ENCODE measurements at regions not wholly inside any gene's neighbourhood (a gene's known extent, or its start where the extent isn't known, plus 50 kb on each side); places are given as distances from the start of the nearest gene placed in this dataset.
A peak's percentile ranks its signal among the peaks of the same experiment; 100 is the strongest.

DNA sequence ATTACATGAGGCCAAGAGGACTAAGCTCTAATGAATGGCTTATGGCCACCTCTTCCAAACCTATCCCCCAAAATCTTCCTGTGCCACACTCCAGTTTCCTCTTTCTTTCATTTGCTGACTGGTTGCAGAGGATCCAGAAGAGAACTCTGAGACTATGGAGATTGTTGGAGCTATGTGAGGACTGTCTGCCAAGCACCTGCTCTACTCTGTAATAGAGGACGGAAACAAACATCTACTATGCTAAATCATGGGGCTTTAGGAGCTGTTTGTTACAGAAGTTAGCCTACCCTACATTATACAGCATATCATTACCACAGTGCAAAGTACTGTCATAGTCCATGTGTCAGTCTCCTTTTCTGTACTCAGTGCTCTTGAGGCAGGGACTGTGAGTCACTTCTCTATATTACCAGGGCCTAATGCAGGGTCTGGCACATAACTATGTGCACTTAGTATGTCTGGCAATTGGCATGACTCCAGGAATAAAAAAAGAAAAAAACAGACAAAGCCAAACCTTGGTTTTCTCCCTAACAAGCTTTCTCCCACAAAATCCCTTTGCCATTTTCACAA, 95.1 kb downstream of the RPAP3 start:
- no peak for DNase-seq

DNA sequence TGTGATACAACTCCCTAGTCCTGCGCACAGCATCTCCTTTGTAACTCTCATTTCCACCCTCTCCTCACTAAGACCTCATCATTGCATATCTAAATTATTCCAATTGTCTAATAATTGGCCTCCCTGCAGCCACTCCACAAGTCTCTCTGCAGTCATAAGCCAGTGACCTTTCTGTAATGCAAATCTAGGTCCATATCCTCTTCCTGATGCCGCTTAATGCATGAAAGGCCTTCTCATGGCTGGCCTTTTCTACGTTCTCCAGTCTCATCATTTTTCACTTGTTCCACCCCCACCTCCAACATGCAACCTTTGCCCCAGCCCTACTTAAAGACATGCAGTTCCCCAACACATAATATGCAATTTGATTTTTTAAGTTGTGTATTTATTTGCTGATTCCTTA, 96.0 kb downstream of the RPAP3 start:
- DNase-seq: no peak

DNA sequence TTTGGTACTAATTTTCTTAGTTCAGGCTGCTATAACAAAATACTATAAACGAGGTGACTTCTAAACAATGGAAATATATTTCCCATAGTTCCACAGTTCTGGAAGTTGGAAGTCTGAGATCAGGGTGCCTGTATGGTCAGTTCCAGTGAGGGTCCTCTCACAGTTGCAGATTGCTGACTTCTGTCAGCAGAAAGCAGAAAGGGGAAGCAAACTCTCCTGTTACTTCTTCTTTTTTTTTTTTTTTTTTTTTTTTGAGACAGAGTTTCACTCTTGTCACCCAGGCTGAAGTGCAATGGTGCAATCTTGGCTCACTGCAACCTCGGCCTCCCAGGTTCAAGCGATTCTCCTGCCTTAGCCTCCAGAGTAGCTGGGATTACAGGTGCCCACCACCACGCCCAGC, 97.2 kb downstream of the RPAP3 start:
- peak; percentile 84 for DNase-seq

DNA sequence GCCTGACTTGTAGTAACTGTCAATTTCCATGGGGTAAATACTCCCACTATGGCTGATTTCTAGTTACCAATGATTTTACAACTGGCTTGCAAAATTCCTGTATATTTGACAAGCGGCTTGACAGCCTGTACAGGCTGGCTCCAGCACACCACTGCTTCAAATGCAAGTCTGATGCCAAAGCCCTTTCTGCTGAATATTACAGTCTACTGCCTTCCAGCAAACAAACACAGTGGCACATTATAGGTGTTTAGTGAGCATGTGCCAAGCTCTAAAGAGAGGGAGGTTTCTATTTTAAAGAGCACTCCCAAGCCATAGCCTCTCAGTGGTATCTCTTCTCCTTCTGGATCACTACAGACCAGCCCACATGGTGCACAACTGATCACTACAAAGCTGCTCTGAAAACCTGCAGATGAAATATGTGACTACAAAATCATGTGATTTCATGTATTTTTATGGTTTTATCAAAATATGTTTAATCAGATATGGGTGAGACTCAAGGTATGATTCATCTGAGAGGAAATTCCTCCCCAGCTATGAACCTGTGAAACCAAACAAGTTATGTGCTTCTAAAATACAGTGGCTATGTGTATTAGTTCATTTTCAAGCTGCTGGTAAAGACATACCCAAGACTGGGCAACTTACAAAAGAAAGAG, 101.5 kb downstream of the RPAP3 start:
- no peak for DNase-seq

DNA sequence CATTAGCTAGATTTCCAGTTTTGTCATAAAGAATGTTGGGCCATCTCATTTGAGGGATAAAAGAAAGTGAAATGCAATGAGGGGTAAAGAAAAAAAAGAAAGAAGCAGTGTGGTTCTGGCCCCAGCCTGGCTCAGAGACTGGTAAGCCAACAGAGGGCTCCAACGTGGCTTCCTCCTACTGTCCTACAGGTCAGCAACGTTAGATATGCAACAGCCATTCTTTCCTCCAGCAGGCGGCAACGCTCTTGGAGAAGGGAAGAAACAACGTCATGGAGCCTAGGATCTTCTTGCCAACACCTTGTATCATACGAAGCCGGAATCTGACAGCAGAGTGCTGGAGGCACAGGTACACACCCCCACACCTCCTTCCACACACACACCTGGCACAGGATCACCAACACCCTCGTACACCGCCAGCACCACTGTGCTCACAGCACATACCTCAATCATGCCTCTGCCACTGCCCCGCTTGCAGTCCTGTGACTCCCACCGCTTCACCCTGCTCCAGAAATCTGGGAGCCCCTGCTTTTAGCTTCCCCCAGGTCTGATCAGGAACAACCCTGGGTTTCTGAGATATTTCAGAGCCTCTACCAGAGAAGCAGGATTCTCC, 102.8 kb downstream of the RPAP3 start:
- no peak for DNase-seq

DNA sequence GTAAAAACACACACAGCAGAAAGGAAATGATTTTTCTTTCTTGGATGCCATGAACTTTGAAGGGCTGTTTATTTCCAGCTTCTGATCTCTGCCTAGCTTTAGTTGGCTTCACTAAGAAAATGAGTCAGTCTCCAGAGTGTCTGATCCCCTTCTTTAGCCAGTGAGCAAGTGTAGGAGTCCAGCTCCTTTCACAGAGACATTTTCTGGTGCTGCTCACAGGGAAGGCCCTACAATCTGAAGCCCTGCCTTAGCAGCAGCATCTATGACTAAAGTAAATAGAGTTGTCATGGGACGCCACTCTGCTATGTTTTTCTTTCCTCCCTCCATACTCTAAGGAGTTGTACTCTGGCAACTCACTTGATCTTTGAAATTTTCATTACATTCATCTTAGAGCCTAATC, 103.5 kb downstream of the RPAP3 start:
- DNase-seq: no peak

DNA sequence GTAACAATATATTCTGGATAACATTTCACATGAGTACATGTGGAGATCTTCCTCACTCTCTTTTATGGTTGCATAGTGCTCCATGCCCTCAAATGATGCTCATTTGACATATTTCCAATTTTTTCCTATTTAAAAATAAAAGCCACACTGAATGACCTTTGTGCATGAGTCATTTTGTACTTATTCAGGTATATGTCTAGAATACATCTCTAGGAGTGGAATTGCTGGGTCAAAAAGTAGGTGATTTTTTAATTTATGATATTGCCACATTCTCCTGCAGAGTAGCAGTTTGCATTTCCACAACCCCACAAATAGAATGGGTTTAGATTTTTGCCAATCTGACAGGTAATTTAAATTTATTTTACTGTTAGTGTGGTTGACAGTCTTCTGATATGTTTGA, 104.8 kb downstream of the RPAP3 start:
- no peak for DNase-seq

DNA sequence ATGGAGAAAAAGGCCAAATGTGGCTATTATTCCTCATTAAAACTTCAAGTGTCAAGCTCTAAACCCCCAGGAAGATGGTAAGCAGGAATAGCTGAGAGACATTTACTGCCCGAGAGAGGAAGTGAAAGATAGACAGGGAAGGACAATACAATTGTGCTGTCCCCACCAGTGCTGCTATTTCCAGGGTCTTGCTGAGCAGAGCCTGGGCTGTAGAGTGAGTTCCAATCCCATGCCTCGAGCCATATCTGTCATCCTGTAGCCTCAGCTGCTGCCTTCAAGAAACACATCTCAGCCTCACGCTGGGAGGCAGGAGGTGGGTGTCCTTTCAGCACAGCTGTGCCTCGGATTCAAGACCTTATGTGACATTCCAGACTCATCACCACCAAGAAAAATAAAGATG, 114.0 kb downstream of the RPAP3 start:
- DNase-seq: no peak

DNA sequence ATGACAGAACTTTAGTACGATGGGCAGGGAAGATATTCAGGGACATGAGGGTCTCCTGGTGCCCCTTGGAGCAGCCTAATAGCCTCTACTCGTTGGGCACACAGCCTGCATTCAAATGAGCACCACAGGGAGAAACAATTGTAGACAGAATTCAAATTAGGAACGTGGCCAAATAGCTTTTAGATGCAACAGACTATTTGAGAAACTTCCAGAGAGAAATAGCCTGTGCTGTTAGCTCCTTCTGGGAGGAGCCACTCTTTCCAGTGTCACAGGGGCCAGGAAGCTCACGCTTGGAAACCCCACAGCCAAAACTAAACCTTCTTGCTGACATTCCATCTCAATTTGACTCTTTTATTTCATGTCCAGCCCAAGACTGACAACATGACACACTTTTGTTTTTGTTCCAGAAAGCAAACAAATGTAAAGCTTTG, 114.5 kb downstream of the RPAP3 start:
- no peak for DNase-seq

DNA sequence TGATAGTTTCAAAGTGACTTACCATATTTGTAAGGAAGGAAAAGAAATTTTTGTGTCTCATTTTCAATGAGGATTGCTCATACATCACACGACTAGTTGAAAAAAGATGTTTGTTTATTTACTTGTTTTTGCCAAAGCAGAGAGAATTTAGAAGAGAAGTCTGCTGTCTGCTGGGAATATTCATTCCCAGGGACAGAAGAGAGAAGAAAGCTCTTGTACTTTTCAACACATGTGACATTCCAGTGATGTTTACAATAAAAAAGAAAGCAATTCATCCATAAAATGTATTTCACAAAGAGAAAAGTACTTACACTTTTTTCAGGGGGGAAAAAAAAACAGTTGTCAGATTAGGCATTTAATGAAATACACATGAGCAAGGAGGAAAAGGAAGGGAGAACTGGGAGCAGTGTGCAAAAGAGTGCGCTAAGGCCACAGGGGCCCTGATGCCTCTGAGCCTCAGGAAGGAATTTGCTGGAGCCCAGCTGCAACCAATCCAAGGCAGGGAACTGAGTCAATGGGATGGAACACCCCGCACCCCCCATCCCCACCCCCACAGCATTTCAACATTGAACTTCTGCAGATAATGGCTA, 115.0 kb downstream of the RPAP3 start:
- no peak for DNase-seq

DNA sequence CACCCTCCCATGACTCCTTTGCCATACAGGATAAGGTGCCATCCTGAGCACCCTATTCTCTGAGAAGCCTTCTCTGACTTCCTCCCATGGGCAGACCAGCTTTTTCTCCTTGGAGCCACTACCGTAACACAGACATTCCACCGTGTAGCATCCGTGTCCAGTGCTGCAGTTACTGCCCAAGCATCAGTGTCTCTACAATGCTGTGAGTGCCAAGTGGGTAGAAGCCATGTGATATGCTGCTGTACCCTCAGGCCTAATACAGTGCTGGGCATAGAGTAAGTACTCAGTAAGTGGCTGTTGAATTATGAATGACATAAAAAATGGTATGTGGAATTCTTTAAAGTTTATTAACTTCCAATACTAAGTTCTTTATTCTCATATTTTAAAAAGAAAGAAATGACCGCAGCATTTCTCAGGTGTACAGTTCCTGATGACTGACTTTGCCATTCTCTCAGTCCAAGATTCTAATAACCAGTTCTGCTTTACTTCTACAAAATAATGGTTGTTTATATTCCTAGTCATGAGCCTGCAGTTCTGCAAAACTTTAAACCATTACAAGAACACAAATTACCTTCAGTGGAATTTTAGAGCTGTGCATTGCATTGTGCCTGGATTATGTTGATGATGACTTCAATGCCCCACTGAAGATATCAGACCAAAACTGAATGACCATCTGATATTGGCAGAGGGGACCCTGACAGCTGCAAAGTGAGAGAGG, 118.7 kb downstream of the RPAP3 start:
- DNase-seq: no peak

DNA sequence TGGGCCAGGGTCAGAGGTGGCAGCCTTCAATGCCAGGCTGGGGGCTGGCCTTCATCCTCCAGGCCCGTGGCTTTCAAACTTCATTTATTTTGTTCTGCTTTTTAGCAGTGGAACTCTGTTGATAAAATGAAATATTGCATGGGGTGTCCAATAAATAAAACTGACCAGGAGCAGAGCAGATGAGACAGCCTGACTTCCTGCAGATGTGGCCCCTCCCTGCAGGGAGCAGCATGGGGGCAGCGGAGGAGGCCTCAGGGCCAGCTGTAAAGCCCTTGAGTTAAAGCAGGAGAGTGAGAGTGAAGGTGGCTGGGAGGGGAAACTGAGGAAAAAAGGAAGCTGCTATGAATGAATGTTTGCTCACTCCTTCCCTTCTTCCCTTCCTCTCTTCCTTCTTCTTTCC, 120.3 kb downstream of the RPAP3 start:
- no peak for DNase-seq

DNA sequence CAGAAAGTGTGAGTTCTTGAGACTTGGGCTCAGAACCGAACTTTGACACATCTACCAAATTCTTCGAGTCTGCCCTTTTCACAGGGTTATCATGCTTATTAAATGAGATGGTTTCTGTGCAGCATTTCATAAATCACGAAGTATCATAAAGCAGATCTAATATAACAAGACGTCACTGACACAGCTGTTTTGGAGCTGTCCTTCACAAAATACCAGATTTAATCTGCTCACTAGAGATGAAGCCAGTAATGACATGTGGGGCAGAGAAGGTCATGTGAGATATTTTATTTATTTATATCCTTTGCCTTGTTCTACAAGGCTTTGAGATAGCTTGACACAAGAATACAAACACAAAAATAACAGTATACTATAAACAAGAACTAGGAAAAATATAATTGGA, 127.0 kb downstream of the RPAP3 start:
- DNase-seq: no peak

DNA sequence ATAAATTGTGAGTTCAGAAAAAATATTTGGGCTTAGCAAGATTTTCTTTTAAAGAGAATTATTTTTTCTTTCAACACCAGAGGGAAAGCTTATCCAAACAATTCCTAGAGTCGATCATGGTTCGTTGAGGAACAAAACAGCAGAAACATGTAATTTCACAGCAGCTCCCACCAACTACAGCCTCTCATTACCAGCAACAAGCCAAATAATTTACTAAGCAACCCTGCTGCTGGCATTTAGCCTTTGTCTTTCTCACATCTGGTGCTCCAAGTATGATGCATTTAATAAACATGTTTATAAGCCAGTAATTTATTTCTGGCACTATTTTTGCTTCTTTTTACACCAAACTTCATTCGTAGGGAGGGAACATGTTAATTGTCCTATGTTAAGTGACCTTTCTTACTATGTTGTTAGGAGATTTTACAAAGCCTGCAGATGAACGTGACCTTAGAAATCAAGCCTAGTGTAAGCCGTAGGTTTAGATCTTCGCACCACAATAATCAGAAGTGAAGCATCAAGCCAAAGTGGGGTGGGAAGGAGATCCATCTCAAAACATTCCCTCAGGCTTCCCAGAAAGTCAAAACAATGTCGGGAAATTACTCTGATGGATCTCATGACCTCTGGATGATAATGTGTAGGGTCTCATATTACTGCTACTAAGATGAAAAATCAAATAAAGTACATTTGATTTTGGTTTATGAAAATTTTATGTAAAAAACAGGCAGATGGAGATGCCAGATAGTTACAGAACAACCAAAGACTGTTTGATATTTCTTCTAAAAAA, 128.4 kb downstream of the RPAP3 start:
- no peak for DNase-seq

DNA sequence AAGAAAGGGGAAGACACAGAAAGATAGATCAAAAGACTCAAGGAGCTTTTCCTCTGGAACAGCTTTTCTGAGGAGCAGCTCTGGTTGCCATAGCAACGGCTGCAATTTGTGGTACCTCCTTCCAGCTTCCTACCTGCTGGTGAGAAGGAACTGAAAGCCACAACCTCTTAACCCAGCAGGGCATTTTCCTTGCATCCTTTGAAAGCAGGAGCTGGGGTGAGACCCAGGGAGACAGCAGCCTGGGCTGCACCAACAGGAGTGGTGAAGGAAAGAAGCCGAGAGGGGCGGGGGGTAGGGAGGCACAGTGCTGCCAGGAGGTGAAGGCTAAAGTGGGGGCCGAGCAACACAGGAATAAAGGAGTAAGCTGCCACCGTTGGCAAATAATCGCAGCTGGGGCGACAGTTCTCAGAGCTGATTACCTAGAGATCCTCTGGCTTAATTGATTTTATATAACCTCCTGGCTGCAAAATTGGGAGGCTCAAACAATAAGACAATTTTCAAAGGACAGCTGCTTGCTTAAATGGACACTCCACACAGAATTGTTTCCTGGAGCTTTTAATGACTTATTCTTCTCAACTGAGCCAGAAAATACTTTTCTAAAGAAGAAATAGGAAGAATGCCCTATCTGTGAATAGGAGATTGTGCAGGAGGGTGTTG, 129.4 kb downstream of the RPAP3 start:
- no peak for DNase-seq

DNA sequence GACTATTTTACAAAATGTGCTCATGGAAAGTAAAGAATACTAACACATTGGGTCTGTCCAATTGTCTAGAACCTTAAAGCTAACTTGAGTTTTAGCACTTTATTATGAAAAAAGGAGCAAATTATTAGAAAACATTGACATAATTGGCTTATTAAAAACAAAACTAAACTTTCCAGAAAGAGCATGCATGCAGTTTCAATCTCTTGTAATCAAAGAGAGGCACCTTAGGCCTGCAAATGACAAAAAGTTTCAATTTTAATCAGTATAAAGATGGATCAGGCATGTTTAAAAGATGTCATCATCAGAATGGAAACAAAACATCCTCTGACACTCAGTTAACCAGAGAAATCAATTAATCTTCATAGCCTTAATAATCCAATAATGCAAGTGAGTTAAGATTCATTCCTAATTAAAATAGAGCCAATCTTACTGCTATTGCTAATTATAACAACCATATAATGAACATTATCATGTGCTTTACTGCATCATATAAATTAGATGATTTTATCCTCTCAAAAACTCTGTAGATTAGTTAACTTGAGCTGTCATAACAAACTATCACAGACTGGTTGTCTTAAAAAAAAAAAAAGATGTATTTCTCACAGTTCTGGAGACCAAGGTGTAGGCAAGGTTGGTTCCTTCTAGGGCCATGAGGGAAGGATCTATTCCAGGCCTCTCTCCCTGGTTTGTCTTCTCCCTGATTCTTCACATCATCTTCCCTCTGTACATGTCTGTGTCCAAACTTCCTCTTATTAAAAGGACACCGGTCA, 131.4 kb downstream of the RPAP3 start:
- DNase-seq: no peak

DNA sequence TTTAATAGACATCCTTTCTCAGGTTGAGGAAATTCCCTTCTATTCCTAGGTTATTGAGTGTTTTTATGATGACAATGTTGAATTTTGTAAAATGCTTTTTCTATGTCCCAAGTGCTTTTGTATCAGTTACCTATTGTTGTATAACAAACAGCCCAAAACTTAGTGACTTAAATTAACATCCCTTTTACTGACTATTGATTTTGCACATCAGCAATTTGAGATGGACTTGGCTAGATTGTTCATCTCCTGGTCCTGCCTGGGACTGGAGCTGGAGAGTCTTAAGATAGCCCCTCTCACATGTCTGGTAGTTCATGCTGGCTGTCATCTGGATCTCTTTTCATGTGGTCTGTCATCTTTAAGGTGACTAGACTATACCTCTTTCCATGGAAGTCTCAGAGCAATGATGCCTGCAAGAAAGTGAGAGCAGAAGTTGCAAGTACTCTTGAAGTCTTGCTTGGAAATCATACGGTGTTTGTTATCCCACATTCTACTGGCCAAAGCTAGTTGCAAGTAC, 132.6 kb downstream of the RPAP3 start:
- DNase-seq: no peak

DNA sequence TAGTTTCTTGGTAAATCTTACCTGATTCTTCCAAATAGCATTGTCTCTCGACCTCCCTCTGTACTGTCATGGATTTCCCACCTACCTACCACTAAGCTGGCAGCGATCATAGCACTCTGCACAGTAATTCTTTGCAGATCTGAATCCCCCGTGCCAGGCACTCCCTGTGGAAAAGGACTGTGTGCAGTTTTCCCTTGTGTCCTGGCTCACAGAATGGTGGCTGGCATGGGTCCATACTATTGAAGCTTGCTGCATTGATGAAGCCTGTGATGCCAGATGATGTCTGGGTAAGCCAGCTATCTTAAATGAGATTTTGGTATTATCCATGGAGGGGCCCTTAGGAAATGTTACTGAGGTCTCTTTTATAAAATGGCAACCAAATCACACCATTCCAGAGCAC, 135.7 kb downstream of the RPAP3 start:
- no peak for DNase-seq

DNA sequence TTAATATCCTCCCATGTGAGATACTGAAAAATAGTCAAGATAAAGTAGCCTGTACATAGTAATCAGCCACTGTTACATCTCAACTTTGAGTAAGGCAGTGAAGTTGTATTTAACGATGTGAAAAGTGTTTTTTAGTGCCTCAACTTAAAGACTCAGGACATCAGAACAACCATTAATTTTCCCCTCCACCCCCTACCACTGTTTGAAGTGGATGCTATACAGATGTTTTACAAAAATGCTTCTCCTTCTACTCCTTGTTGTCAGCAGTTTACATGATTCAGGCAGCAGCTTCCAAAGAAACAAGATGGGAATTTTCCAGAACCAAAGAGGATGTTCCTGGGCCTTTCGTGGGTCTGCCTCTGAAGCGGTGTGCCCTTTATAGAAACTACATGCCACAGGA, 143.6 kb downstream of the RPAP3 start:
- no peak for DNase-seq

DNA sequence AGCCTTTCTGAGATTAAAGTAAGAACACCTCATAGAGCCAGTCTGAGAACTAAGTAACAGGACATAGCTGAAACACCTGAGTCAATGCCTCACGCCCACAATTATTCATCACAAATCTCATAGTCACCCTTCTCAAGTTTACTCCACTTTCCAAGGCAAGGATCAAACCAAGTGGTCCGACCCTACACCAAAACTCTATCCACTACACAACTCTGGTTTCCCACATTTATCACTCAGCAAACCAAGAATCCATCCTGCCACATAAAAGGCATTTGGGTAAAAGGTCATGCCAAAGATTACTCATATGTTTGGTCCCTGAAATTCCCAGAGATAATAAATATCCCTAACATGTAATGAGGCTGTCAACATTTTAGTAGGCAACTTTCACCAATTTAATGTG, 144.1 kb downstream of the RPAP3 start:
- no peak for DNase-seq

DNA sequence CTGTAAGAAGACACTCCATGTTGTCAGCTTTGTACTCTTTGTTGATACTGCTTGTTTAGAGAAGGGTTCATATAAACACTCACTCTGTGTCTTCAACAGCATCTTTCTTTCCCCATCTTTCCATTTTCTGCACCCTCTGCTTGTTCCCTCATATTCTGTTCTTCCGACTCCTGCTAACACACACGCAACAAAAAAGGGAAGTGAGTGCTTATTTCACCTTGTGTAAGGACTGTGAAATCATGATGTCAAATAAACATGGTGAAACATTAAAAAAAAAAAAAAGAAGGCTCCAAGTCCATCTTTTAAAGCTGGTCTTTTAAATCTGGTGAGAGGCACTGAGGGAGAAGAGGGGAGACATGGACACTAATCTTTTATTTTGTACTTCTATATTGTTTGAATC, 145.4 kb downstream of the RPAP3 start:
- peak; percentile 22 for DNase-seq
